Aorta (tissue), 5 donors: ENCODE measurements at regions not wholly inside any gene's neighbourhood (a gene's known extent, or its start where the extent isn't known, plus 50 kb on each side); places are given as distances from the start of the nearest gene placed in this dataset.

Experiments
- ATAC-seq: fragments of 200-7000 bp; cut with Tn5 transposase; one replicate; pipeline ENCODE4 v1.9.1; 2022; ENCODE audit warnings: moderate library complexity; ENCODE audit not compliant: low FRiP score
- DNase-seq, 2 donors: peaks; one replicate each; pipeline ENCODE4 v3.0.0-alpha.2; 2020
- H3K27ac ChIP-seq, 2 donors: one replicate each; pipeline ENCODE4 v1.5.1; 2013; ENCODE audit warnings: low read length in 2 of 2, mild to moderate bottlenecking in 2 of 2, moderate library complexity in 2 of 2, control low read depth in 1 of 2, inconsistent platforms in 1 of 2, low read depth in 1 of 2
- H3K27me3 ChIP-seq, 2 donors: one replicate each; pipeline ENCODE4 v1.6.1; 2013; ENCODE audit warnings: control low read depth in 1 of 2, low read length in 1 of 2, mild to moderate bottlenecking in 1 of 2, moderate library complexity in 1 of 2; ENCODE audit not compliant: insufficient read depth in 2 of 2, control insufficient read depth in 1 of 2
- H3K36me3 ChIP-seq, 2 donors: one replicate each; pipeline ENCODE4 v1.6.1; 2013; ENCODE audit warnings: control low read depth in 1 of 2, low read length in 1 of 2, mild to moderate bottlenecking in 1 of 2; ENCODE audit not compliant: insufficient read depth in 2 of 2, control insufficient read depth in 1 of 2
- H3K4me1 ChIP-seq, 2 donors: one replicate each; pipeline ENCODE4 v1.6.1; 2013; ENCODE audit warnings: low read length in 2 of 2, control low read depth in 1 of 2, mild to moderate bottlenecking in 1 of 2, moderate library complexity in 1 of 2; ENCODE audit not compliant: insufficient read depth in 2 of 2, control insufficient read depth in 1 of 2
- H3K4me3 ChIP-seq, 2 donors: one replicate each; pipeline ENCODE4 v1.5.1; 2013; ENCODE audit warnings: low read length in 2 of 2, control low read depth in 1 of 2, mild to moderate bottlenecking in 1 of 2
- H3K9me3 ChIP-seq: one replicate; pipeline ENCODE4 v1.6.1; 2013; ENCODE audit warnings: mild to moderate bottlenecking, low read length; ENCODE audit not compliant: control insufficient read depth
- WGBS, 2 donors: extraction: QIAGEN DNeasy Blood & Tissue Kit; methylation state at CpG; one replicate each; pipeline ENCODE4 v1.1.7; 2013; 5-methylcytosine and 5-hydroxymethylcytosine counted together
- intact Hi-C, 2 donors: fragments of 100-400 bp; cut with DNase I; formaldehyde crosslinking; loops; one replicate each; pipeline versions ENCODE4 v1.14.2 to v1.15.0; 2022
- donor health status: healthy with polysubstance abuse.
- donor health status: Bipolar disorder and iron deficiency.
- donor health status: DM: no; HTN: no; CAD: no.
- donor health status: DM: no; HTN: no; CAD: no.
- donor health status: DM: yes; HTN: yes; CAD: no.

GRCh38 chr3:180253283-180253682, 216.5 kb upstream of the PEX5L start:
- no peaks in the 10 kb centered on the region for H3K4me1 ChIP-seq
- ATAC-seq (no peak), DNase-seq (no peak)
- no peaks in the 10 kb centered on the region for H3K9me3 ChIP-seq
- intact Hi-C loops = no loop called here
- H3K27ac ChIP-seq = no peak overlapping the region
- H3K27me3 ChIP-seq = peaks cover 0 to 1% of the 10 kb centered on the region in 2 donors
- H3K4me3 ChIP-seq = no peak overlapping the region
- WGBS, 2 donors = 60 to 63% methylated on average over 1 of the region's 1 CpG
- H3K36me3 ChIP-seq = no peaks in the 10 kb centered on the region

- H3K4me1 ChIP-seq = no peaks in the 10 kb centered on the region
- no peaks in the 10 kb centered on the region for H3K27me3 ChIP-seq
- no peak for ATAC-seq
- no peak overlapping the region for H3K27ac ChIP-seq
- no peaks in the 10 kb centered on the region for H3K36me3 ChIP-seq
- H3K4me3 ChIP-seq = no peak overlapping the region
- DNase-seq = no peak
- no peaks in the 10 kb centered on the region for H3K9me3 ChIP-seq
- WGBS, 2 donors = 77 to 79% methylated on average over 3 of the region's 3 CpGs
- intact Hi-C loops = no loop called here
Observed at GRCh38 chr3:180264479-180264878, 227.7 kb upstream of the PEX5L start.

GRCh38 chr3:180265551-180265950, 228.8 kb upstream of the PEX5L start:
- intact Hi-C loops = no loop called here
- H3K4me1 ChIP-seq = no peaks in the 10 kb centered on the region
- no peaks in the 10 kb centered on the region for H3K27me3 ChIP-seq
- H3K27ac ChIP-seq = no peak overlapping the region
- no peak for ATAC-seq
- H3K9me3 ChIP-seq = no peaks in the 10 kb centered on the region
- H3K4me3 ChIP-seq = no peak overlapping the region
- no peak for DNase-seq
- H3K36me3 ChIP-seq = no peaks in the 10 kb centered on the region

- WGBS, 2 donors = 41 to 45% methylated on average over 3 of the region's 3 CpGs
- no peak for ATAC-seq
- no peaks in the 10 kb centered on the region for H3K4me1 ChIP-seq
Observed at GRCh38 chr3:180267202-180267843, 230.6 kb upstream of the PEX5L start.

GRCh38 chr3:180274536-180274935, 237.8 kb upstream of the PEX5L start:
- no peaks in the 10 kb centered on the region for H3K4me1 ChIP-seq
- DNase-seq (no peak), ATAC-seq (no peak)
- H3K4me3 ChIP-seq = no peak overlapping the region
- no peaks in the 10 kb centered on the region for H3K36me3 ChIP-seq
- no peaks in the 10 kb centered on the region for H3K27me3 ChIP-seq
- no peak overlapping the region for H3K27ac ChIP-seq
- H3K9me3 ChIP-seq = peaks cover 2% of the 10 kb centered on the region
- WGBS, 2 donors = 88% methylated on average over 4 of the region's 4 CpGs
- intact Hi-C loops = no loop called here

More at GRCh38 chr3:180267202-180267843, 230.6 kb upstream of the PEX5L start:
- DNase-seq = no peak
- intact Hi-C loops = no loop called here
- H3K9me3 ChIP-seq = no peaks in the 10 kb centered on the region
- no peaks in the 10 kb centered on the region for H3K27me3 ChIP-seq
- H3K4me3 ChIP-seq = no peak overlapping the region
- H3K36me3 ChIP-seq = no peaks in the 10 kb centered on the region
- no peak overlapping the region for H3K27ac ChIP-seq

- Histone ChIP-seq H3K4me3 (no peak overlapping the region), H3K4me1 (no peaks in the 10 kb centered on the region), H3K27me3 (no peaks in the 10 kb centered on the region), H3K36me3 (no peaks in the 10 kb centered on the region), H3K9me3 (peaks cover 2% of the 10 kb centered on the region), H3K27ac (no peak overlapping the region)
- WGBS, 2 donors = 70 to 72% methylated on average over 2 of the region's 2 CpGs
- ATAC-seq = no peak
- intact Hi-C loops = no loop called here
- DNase-seq = no peak
Observed at GRCh38 chr3:180275176-180275575, 238.4 kb upstream of the PEX5L start.

GRCh38 chr3:180277041-180277440, 240.3 kb upstream of the PEX5L start:
- H3K9me3 ChIP-seq = peaks cover 2% of the 10 kb centered on the region
- no peaks in the 10 kb centered on the region for H3K4me1 ChIP-seq
- ATAC-seq (no peak), DNase-seq (no peak)
- intact Hi-C loops = no loop called here
- WGBS, 2 donors = 37 to 42% methylated on average over 2 of the region's 2 CpGs
- no peaks in the 10 kb centered on the region for H3K27me3 ChIP-seq
- no peak overlapping the region for H3K4me3 ChIP-seq
- H3K36me3 ChIP-seq = no peaks in the 10 kb centered on the region
- no peak overlapping the region for H3K27ac ChIP-seq

GRCh38 chr3:180278583-180279188, 241.9 kb upstream of the PEX5L start:
- H3K9me3 ChIP-seq = peaks cover 2% of the 10 kb centered on the region
- no peak for DNase-seq
- 57 to 65% methylated on average over 2 of the region's 2 CpGs for WGBS, 2 donors
- no peak for ATAC-seq
- H3K27me3 ChIP-seq = no peaks in the 10 kb centered on the region
- no peak overlapping the region for H3K4me3 ChIP-seq
- intact Hi-C loops = no loop called here
- no peaks in the 10 kb centered on the region for H3K36me3 ChIP-seq
- H3K4me1 ChIP-seq = no peaks in the 10 kb centered on the region
- H3K27ac ChIP-seq = no peak overlapping the region

GRCh38 chr3:180280555-180280954, 243.8 kb upstream of the PEX5L start:
- Histone ChIP-seq H3K4me3 (no peak overlapping the region), H3K4me1 (no peaks in the 10 kb centered on the region), H3K9me3 (peaks cover 2% of the 10 kb centered on the region), H3K27me3 (no peaks in the 10 kb centered on the region), H3K36me3 (no peaks in the 10 kb centered on the region), H3K27ac (no peak overlapping the region)
- DNase-seq (no peak), ATAC-seq (no peak)
- WGBS, 2 donors = 86 to 96% methylated on average over 1 of the region's 1 CpG
- intact Hi-C loops = no loop called here
